Activated CD4-positive, alpha-beta T cell treated with anti-CD3 and anti-CD28 coated beads for 36 hours (primary cell): ENCODE measurements at regions not wholly inside any gene's neighbourhood (a gene's known extent, or its start where the extent isn't known, plus 50 kb on each side); places are given as distances from the start of the nearest gene placed in this dataset.

ENCODE experiments used
- ATAC-seq: fragments of 200-7000 bp; cut with Tn5 transposase; one replicate; pipeline ENCODE4 v1.10.0; 2021; ENCODE audit warnings: mild to moderate bottlenecking, moderate library complexity
- CTCF ChIA-PET: fragments of 350-600 bp; sonication (Branson Sonifier 250); formaldehyde crosslinking; loops from one replicate; lab custom pipeline; 2021; ENCODE audit warnings: antibody characterized with exemption; lab: Charles Lee
- POLR2A ChIA-PET: fragments of 350-600 bp; sonication (Branson Sonifier 250); formaldehyde crosslinking; loops from one replicate; lab custom pipeline; 2021; ENCODE audit warnings: antibody characterized with exemption, inconsistent platforms; lab: Charles Lee
- DNase-seq: peaks from one replicate; pipeline ENCODE4 v3.0.0-alpha.2; 2020
- H3K27ac Mint-ChIP-seq: one replicate; pipeline ENCODE4 v1.8.0; 2021; ENCODE audit warnings: mixed read lengths
- H3K27me3 Mint-ChIP-seq: one replicate; pipeline ENCODE4 v1.8.0; 2021; ENCODE audit warnings: mixed read lengths
- H3K36me3 Mint-ChIP-seq: one replicate; pipeline ENCODE4 v1.8.0; 2021; ENCODE audit warnings: low read depth, mixed read lengths
- H3K4me1 Mint-ChIP-seq: one replicate; pipeline ENCODE4 v1.8.0; 2021; ENCODE audit warnings: mixed read lengths
- H3K4me3 Mint-ChIP-seq: one replicate; pipeline ENCODE4 v1.8.0; 2021; ENCODE audit warnings: mild to moderate bottlenecking, moderate library complexity, mixed read lengths
- H3K9me3 Mint-ChIP-seq: one replicate; pipeline ENCODE4 v1.8.0; 2021; ENCODE audit warnings: low read depth, mixed read lengths
- intact Hi-C, 2 experiments: fragments of 100-400 bp; cut with DNase I in 1 of 2; cut with micrococcal nuclease in 1 of 2; formaldehyde crosslinking; loops; one replicate each; pipeline versions ENCODE4 v1.14.2 to v1.15.1; 2022 to 2024; cut with DNase I, micrococcal nuclease

DNA sequence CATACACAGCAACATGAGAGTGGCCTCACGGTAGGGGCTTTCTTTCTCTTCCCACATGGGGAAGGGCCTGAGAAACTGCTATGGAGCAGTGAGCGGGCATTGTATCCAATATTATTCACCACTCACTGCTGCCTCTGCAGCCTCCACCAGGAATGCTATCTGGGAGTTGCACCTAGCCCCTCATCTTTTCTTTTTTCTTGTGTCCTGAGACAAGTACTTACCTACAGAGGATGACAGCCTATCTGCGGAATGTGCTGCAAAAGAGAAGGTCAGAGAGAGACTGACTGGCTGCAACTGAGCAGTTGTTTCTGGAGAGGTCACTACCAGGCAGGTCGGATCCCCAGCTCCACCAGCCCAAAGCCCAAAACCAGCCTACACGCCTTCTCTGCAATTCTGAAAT, 52.1 kb upstream of the HTATIP2 start:
- Mint-ChIP-seq H3K4me3 (no peak overlapping the region), H3K9me3 (no peaks in the 10 kb centered on the region)

DNA sequence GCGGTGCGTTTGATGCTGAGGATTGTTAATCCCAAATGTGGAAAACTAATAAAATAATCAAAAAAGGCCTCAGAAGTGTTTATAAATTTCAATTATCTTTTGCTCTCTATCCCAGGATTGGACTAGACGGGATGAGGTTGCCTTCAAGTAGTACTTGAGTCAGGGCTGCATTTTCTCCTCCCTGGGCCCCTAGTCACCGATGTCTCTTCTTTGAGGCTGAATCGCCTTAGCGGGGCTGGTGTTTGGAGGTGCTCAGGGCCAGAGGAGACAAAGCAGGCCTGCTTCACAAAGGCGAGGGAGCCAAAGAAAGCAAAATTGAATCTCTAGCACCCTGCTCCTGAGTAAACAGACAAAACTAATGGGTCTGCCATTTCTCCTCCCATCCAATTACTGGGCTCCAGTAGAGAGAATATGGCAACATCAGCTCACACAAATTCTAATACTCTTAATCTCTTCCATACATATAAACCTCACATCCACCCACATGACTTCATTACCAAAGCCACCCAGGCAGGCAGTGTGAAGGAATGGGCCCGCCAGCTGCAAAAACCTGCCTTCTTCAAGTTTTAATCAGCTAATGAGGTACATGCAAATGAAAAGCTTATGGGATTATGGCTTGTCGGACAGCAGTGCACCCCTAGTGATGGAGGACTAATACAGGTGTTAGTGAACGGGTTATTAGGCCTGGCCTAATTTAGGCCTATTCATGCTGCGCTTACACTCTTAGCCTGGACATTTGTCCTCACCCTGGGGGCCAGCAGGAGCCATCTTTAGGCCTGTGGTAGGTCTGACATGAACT, 52.7 kb upstream of the HTATIP2 start:
- no peak overlapping the region for H3K4me3 Mint-ChIP-seq
- POLR2A ChIA-PET = no interaction called here
- DNase-seq (no peak), ATAC-seq (no peak)
- H3K36me3 Mint-ChIP-seq = no peaks in the 10 kb centered on the region
- no peaks in the 10 kb centered on the region for H3K9me3 Mint-ChIP-seq
- H3K4me1 Mint-ChIP-seq = no peaks in the 10 kb centered on the region
- peaks cover 7% of the 10 kb centered on the region for H3K27me3 Mint-ChIP-seq
- CTCF ChIA-PET = no interaction called here
- no peak overlapping the region for H3K27ac Mint-ChIP-seq
- intact Hi-C loops = no loop called here

More for the DNA sequence above, 52.1 kb upstream of the HTATIP2 start:
- peaks cover 7% of the 10 kb centered on the region for H3K27me3 Mint-ChIP-seq
- no peaks in the 10 kb centered on the region for H3K36me3 Mint-ChIP-seq
- intact Hi-C loops = no loop called here
- ChIA-PET POLR2A (no interaction called here), CTCF (no interaction called here)
- no peaks in the 10 kb centered on the region for H3K4me1 Mint-ChIP-seq
- no peak for ATAC-seq
- no peak overlapping the region for H3K27ac Mint-ChIP-seq
- no peak for DNase-seq

DNA sequence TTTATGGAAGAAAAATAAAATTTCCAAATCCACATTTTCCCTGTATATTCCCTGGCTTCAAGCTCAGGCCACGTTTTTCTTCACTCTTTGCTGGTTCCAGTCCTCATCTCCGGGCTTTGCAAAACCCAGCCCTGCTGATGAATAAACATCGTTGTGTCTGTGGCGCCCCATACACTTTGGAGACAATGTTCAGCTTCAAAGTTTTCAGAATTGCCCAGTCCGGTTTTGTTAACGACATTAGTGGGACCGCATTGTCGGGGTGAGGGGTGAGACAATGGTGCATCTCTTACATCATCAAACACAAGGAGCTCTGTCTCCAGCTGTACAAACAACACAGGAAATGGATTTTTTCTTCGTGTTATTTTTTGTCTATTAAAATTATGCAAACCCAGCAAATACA, 53.4 kb upstream of the HTATIP2 start:
- H3K4me3 Mint-ChIP-seq = no peak overlapping the region
- H3K4me1 Mint-ChIP-seq = no peaks in the 10 kb centered on the region
- ATAC-seq (no peak), DNase-seq (no peak)
- H3K9me3 Mint-ChIP-seq = no peaks in the 10 kb centered on the region
- H3K27me3 Mint-ChIP-seq = peaks cover 7% of the 10 kb centered on the region
- POLR2A ChIA-PET = no interaction called here
- intact Hi-C loops = no loop called here
- H3K36me3 Mint-ChIP-seq = no peaks in the 10 kb centered on the region
- H3K27ac Mint-ChIP-seq = no peak overlapping the region
- CTCF ChIA-PET = interaction anchor here (0.7 kb wide), 1 partner anchor 373 kb away, joined by 3 read pairs; no protein-coding TSS in a partner anchor

DNA sequence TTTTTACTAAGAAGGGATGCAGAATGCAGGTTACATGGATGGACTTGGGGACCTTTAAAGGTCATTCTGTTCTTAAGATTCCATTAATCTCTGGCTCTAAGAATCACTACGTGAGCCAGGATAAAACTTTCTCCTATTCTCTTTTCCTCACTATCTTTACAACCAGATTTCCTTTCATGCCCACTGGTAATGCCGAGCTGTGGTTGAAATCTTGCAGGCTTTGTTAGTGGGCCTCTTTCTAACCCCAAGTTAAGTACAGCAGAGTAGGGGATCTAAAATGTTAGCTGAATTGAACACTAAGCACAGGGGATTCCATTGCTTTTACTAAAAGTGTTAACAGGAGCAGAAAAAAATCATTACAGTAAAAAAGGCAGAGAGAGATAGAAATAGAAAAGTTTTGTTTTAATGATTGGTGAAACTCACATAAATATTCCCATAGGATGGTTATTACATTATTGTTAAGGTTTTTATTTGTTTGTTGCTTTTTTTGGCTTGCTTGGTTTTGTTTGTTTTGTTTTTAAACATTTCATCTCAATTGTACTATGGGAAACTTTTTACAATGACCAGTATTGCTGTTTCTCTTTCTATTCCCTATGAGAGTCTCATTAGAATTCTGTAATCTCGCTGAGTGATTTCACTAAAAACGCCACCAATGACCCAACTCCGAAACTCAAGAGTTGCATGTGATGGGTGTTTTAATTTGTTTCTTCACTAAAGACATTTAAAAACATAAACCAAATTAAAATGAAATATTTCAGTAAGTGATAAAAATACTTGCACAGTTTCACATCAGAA, 54.1 kb upstream of the HTATIP2 start:
- ChIA-PET POLR2A (no interaction called here), CTCF (interaction anchor here (0.7 kb wide), 1 partner anchor 372 kb away, joined by 3 read pairs; no protein-coding TSS in a partner anchor)
- no peak for ATAC-seq
- Mint-ChIP-seq H3K27ac (no peak overlapping the region), H3K36me3 (no peaks in the 10 kb centered on the region), H3K27me3 (peaks cover 7% of the 10 kb centered on the region), H3K9me3 (no peaks in the 10 kb centered on the region), H3K4me1 (no peaks in the 10 kb centered on the region), H3K4me3 (no peak overlapping the region)
- no peak for DNase-seq
- intact Hi-C loops = no loop called here

DNA sequence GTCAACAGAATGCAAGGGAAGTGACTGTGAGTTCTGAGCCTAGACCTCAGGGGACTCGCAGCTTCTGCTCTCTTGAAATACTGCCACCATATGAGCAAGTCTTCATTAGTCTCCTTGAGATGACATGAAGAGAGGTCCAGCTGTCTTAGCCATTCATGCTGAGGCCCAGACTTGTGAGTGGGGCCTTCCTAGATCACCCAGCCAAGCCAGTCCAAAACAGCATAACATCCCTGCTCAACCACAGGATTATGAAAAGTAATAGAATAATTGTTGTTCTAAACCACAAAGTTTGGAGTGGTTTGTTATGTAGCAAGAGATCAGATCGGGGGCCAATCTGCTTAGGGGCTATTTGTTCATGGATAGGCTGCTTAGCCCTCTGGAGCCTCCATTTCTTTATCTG, 54.9 kb upstream of the HTATIP2 start:
- no peak overlapping the region for H3K27ac Mint-ChIP-seq
- no peaks in the 10 kb centered on the region for H3K9me3 Mint-ChIP-seq
- H3K4me3 Mint-ChIP-seq = no peak overlapping the region
- H3K27me3 Mint-ChIP-seq = peaks cover 12% of the 10 kb centered on the region
- ATAC-seq (no peak), DNase-seq (no peak)
- intact Hi-C loops = no loop called here
- ChIA-PET POLR2A (no interaction called here), CTCF (no interaction called here)
- no peaks in the 10 kb centered on the region for H3K4me1 Mint-ChIP-seq
- no peaks in the 10 kb centered on the region for H3K36me3 Mint-ChIP-seq

DNA sequence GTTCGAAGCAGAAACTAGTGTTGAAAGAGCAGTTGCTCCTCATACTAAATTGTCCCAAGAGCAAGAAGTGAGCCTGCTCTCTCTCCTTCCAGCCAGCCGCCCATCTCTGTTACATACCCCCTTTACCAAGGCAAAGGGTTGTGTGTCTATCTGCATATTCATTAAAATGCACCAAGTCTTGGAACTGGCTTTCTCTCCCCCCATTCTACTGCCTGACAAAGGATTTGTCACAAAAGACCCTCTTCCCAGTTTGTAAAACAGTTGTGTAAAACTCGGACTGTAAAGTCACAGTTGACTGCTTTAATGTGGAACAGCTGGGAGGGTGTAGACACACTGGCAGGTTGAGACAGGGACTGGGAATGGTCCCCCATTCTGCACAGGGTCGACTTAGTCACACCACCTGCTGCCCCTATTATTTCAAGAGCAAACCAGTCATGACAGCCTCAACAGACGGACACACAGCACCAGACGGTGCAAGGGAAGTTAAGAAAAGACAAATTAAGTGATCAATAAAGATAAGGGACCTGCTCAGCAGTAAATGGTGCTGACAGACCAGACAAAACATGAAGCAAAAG, 60.0 kb upstream of the HTATIP2 start:
- CTCF ChIA-PET = no interaction called here

DNA sequence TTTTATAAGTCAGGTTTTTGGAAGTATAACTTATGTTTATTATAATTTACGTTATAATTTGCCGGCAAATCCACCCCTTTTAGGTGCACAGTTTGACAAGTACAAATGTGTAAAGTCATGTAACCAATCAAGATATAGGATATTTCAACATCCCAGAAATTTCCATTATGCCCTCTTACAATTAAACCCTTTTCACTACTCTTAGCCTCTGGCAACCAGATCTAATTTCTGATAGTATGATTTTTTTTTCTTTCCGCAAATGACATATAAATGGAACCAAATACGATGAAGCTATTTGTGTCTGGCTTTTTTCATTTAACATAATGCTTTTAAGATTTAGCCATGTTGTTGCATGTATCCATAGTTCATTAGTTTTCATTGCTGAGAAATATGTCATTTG, 69.5 kb upstream of the HTATIP2 start:
- ChIA-PET POLR2A (no interaction called here), CTCF (no interaction called here)
- ATAC-seq = no peak
- Mint-ChIP-seq H3K4me1 (no peaks in the 10 kb centered on the region), H3K36me3 (no peaks in the 10 kb centered on the region), H3K27me3 (no peaks in the 10 kb centered on the region), H3K9me3 (no peaks in the 10 kb centered on the region), H3K27ac (no peak overlapping the region), H3K4me3 (no peak overlapping the region)
- intact Hi-C loops = no loop called here
- no peak for DNase-seq

More for the DNA sequence above, 60.0 kb upstream of the HTATIP2 start:
- H3K4me1 Mint-ChIP-seq = no peaks in the 10 kb centered on the region
- H3K27ac Mint-ChIP-seq = no peak overlapping the region
- H3K9me3 Mint-ChIP-seq = no peaks in the 10 kb centered on the region
- ATAC-seq (no peak), DNase-seq (no peak)
- intact Hi-C loops = no loop called here
- H3K36me3 Mint-ChIP-seq = no peaks in the 10 kb centered on the region
- POLR2A ChIA-PET = no interaction called here
- H3K27me3 Mint-ChIP-seq = peaks cover 23% of the 10 kb centered on the region
- no peak overlapping the region for H3K4me3 Mint-ChIP-seq

DNA sequence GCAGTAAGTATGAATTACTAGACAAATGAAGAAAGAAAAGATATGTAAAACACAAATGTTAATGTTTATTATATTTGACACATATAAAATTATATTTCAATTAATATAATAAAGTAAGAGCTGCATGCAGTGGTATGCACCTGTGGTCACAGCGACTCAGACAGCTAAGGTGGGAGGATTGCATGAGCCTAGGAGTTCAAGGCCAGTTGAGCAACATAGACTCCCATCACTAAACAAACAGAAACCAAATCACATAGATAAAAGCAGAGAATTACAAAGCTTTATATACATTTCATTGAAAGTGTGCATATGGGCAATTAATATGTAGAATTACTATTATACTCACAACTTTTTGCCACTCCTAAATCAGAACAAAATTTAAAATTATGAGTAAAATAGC, 70.0 kb upstream of the HTATIP2 start:
- Mint-ChIP-seq H3K9me3 (no peaks in the 10 kb centered on the region), H3K4me3 (no peak overlapping the region), H3K36me3 (no peaks in the 10 kb centered on the region), H3K27me3 (no peaks in the 10 kb centered on the region), H3K4me1 (no peaks in the 10 kb centered on the region), H3K27ac (no peak overlapping the region)
- DNase-seq = no peak
- no peak for ATAC-seq
- intact Hi-C loops = no loop called here
- ChIA-PET POLR2A (no interaction called here), CTCF (no interaction called here)

DNA sequence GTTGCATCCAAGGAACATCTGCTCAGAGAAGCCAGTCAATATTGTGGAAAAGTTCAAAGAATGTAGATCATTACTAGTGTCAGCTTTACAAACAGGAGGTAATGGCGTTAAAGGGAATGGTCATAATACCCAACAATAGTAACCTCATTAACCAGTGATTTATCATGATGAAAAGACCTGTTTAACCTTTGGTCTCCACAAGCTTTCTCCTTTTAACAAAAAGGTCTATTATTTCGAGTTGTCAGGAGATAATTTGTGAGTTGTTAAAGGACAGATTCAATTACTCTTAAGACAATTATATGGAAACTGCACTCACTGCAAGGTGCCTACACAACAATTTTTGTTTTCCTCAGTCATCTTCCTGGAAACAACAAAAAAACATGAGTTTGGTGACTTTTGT, 73.8 kb upstream of the HTATIP2 start:
- ChIA-PET POLR2A (no interaction called here), CTCF (no interaction called here)
- Mint-ChIP-seq H3K4me3 (no peak overlapping the region), H3K27ac (no peak overlapping the region), H3K9me3 (no peaks in the 10 kb centered on the region), H3K27me3 (peaks cover 2% of the 10 kb centered on the region), H3K36me3 (no peaks in the 10 kb centered on the region), H3K4me1 (no peaks in the 10 kb centered on the region)
- DNase-seq = no peak
- ATAC-seq = no peak
- intact Hi-C loops = no loop called here

DNA sequence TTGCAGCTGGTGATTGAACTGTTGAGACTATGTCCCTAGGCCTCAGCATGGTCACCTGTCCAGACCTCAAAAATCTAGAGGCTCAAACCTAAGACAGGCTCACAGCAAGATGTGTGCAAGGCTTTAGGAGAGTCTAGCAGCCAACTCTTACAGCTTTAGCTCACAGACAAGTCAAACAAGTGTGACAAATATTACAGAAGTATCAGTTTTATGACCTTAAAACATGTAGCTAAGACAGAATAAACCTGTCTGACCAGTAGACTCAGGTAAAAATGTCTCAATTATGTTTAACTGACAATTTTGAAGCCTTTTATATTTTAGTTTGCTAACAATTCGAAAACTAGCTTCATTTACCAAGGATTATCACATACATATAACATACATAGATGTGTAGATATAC, 80.0 kb upstream of the HTATIP2 start:
- no peak for DNase-seq
- Mint-ChIP-seq H3K36me3 (no peaks in the 10 kb centered on the region), H3K9me3 (no peaks in the 10 kb centered on the region), H3K27me3 (peaks cover 3% of the 10 kb centered on the region), H3K27ac (no peak overlapping the region), H3K4me1 (no peaks in the 10 kb centered on the region), H3K4me3 (no peak overlapping the region)
- ATAC-seq = no peak
- ChIA-PET CTCF (interaction anchor here (0.6 kb wide), 1 partner anchor 24 kb away, joined by 3 read pairs; no protein-coding TSS in a partner anchor), POLR2A (no interaction called here)
- intact Hi-C loops = no loop called here

DNA sequence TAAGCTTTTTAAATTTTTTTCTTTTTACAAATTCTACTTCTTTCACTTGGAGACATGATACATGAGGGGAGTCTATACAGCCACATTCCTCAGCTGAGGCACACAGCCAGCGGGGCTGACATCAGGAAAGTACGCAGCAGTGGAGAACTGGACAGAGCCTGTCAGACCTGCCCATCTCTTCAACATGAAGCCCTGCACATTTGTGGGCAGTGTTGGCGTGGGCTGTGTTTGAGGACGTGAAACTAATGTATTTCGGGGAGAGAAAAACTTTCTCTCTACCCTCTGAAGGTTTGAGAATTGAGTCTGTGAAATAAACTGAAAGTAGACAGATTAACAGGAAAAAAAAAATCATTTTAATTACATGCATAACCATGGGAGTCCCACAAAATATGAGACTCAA, 84.8 kb upstream of the HTATIP2 start:
- Mint-ChIP-seq H3K4me3 (no peak overlapping the region), H3K27me3 (peaks cover 4% of the 10 kb centered on the region), H3K9me3 (no peaks in the 10 kb centered on the region), H3K4me1 (no peaks in the 10 kb centered on the region), H3K36me3 (no peaks in the 10 kb centered on the region), H3K27ac (no peak overlapping the region)
- ATAC-seq (no peak), DNase-seq (no peak)
- ChIA-PET CTCF (interaction anchor here (0.5 kb wide), 1 partner anchor 14 kb away, joined by 3 read pairs; no protein-coding TSS in a partner anchor), POLR2A (no interaction called here)
- intact Hi-C loops = no loop called here
